Activated T-helper 17 cell treated with anti-CD3 and anti-CD28 coated beads, Interleukin-2, amount 50 U/mL, for 72 hours (primary cell): ENCODE measurements at regions not wholly inside any gene's neighbourhood (a gene's known extent, or its start where the extent isn't known, plus 50 kb on each side); places are given as distances from the start of the nearest gene placed in this dataset.

Experiments used
- ATAC-seq: fragments of 150-1000 bp; cut with Tn5 transposase; replicated peaks from 2 replicates; pipeline ENCODE4 v1.10.0; 2021; ENCODE audit warnings: mild to moderate bottlenecking, moderate library complexity
- H3K27ac Mint-ChIP-seq: one replicate; pipeline ENCODE4 v1.8.0; 2022; ENCODE audit warnings: mixed read lengths
- H3K27me3 Mint-ChIP-seq: one replicate; pipeline ENCODE4 v1.8.0; 2022; ENCODE audit warnings: mixed read lengths
- H3K36me3 Mint-ChIP-seq: one replicate; pipeline ENCODE4 v1.8.0; 2022; ENCODE audit warnings: low read depth, mild to moderate bottlenecking, mixed read lengths
- H3K4me1 Mint-ChIP-seq: one replicate; pipeline ENCODE4 v1.8.0; 2022; ENCODE audit warnings: mixed read lengths
- H3K4me3 Mint-ChIP-seq: one replicate; pipeline ENCODE4 v1.8.0; 2022; ENCODE audit warnings: mild to moderate bottlenecking, mixed read lengths
- H3K9me3 Mint-ChIP-seq: one replicate; pipeline ENCODE4 v1.8.0; 2022; ENCODE audit warnings: mixed read lengths

- H3K9me3 Mint-ChIP-seq = peaks cover 1% of the 10 kb centered on the region
- no peak overlapping the region for H3K27ac Mint-ChIP-seq
- peaks cover 5% of the 10 kb centered on the region for H3K27me3 Mint-ChIP-seq
- ATAC-seq = no peak
- H3K36me3 Mint-ChIP-seq = no peaks in the 10 kb centered on the region
- no peaks in the 10 kb centered on the region for H3K4me1 Mint-ChIP-seq
- no peak overlapping the region for H3K4me3 Mint-ChIP-seq
Observed at GRCh38 chr3:101049532-101049931, 56.3 kb upstream of the ABI3BP start.

GRCh38 chr3:101043687-101044078 lies 50.5 kb upstream of the ABI3BP start:
- H3K27me3 Mint-ChIP-seq = peaks cover 14% of the 10 kb centered on the region
- no peaks in the 10 kb centered on the region for H3K36me3 Mint-ChIP-seq
- no peak overlapping the region for H3K27ac Mint-ChIP-seq
- H3K9me3 Mint-ChIP-seq = peaks cover 3% of the 10 kb centered on the region
- H3K4me1 Mint-ChIP-seq = no peaks in the 10 kb centered on the region
- no peak overlapping the region for H3K4me3 Mint-ChIP-seq
- ATAC-seq = no peak

- no peaks in the 10 kb centered on the region for H3K4me1 Mint-ChIP-seq
- peaks cover 14% of the 10 kb centered on the region for H3K27me3 Mint-ChIP-seq
- ATAC-seq = no peak
- H3K27ac Mint-ChIP-seq = no peak overlapping the region
- H3K4me3 Mint-ChIP-seq = no peak overlapping the region
- H3K9me3 Mint-ChIP-seq = peaks cover 3% of the 10 kb centered on the region
- no peaks in the 10 kb centered on the region for H3K36me3 Mint-ChIP-seq
Observed at GRCh38 chr3:101042996-101043686, 49.9 kb upstream of the ABI3BP start.
